ENCODE measurements at regions not wholly inside any gene's neighbourhood (a gene's known extent, or its start where the extent isn't known, plus 50 kb on each side); places are given as distances from the start of the nearest gene placed in this dataset.
"Not testable (repeated sequence)": the region's sequence is repeated elsewhere in the genome, so short reads cannot be mapped to it uniquely, and the experiment has no call there.

DNA sequence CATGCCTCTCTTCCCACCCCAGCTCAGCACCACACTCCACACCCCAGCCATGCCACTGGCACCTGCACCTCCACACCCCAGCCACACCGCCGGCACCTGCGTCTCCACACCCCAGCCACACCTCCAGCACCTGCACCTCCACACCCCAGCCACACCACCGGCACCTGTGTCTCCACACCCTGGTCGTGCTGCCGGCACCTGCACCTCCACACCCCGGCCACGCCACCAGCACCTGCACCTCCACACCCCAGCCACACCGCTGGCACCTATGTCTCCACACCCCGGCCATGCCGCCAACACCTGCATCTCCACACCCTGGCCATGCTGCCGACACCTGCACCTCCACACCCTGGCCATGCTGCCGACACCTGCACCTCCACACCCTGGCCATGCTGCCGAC is 389.7 kb upstream of the MYT1L start:
- H3K4me3 ChIP-seq (ENCODE audit: extremely low read depth in 1 of 4, insufficient read depth in 2 of 4, low read depth in 3 of 4, low read length in 4 of 4); CTCF ChIA-PET (ENCODE audit: partially characterized antibody); H3K4me1 ChIP-seq (replicated peaks in 1 of 4; ENCODE audit: control insufficient read depth in 3 of 4, insufficient read depth in 4 of 4, low read length in 3 of 4); H2AK5ac ChIP-seq (ENCODE audit: low read depth, low read length); H3K4ac ChIP-seq (replicated peaks; ENCODE audit: insufficient read length, low read depth, low read length); H3K14ac ChIP-seq (ENCODE audit: insufficient read length); H2BK5ac ChIP-seq (ENCODE audit: low read depth, low read length); H3K18ac ChIP-seq (ENCODE audit: extremely low read depth, low read length); H3K79me1 ChIP-seq (ENCODE audit: low read depth, low read length); H3K79me2 ChIP-seq (ENCODE audit: control insufficient read depth in 1 of 2, insufficient read depth in 2 of 2, low read length in 2 of 2); H3K23me2 ChIP-seq (ENCODE audit: low read depth, low read length); H3K56ac ChIP-seq (replicated peaks; ENCODE audit: insufficient read length, low read depth, low read length); H3K9ac ChIP-seq (replicated peaks in 1 of 4; ENCODE audit: extremely low read depth in 1 of 4, low read depth in 3 of 4, low read length in 3 of 4); H4K8ac ChIP-seq (ENCODE audit: extremely low read depth, insufficient read depth, low read length); H3K4me2 ChIP-seq (ENCODE audit: insufficient read depth in 1 of 2, low read depth in 2 of 2, low read length in 2 of 2); DNase-seq (ENCODE audit: low read depth in 1 of 2, low spot score in 2 of 2); H3K9me3 ChIP-seq (ENCODE audit: insufficient read depth in 2 of 2, low read depth in 1 of 2, low read length in 1 of 2); H4K5ac ChIP-seq (ENCODE audit: insufficient read length, low read depth, low read length); H4K20me1 ChIP-seq (replicated peaks in 1 of 2; ENCODE audit: control insufficient read depth in 1 of 2, insufficient read depth in 2 of 2, low read length in 2 of 2); POLR2A ChIA-PET (ENCODE audit: partially characterized antibody); H3K27ac ChIP-seq (ENCODE audit: low read depth, low read length); H2BK15ac ChIP-seq (ENCODE audit: low read length); H2AFZ ChIP-seq (ENCODE audit: low read length); H2BK12ac ChIP-seq (ENCODE audit: low read depth, low read length); H3K23ac ChIP-seq (ENCODE audit: insufficient read length); H3K27me3 ChIP-seq (replicated peaks in 1 of 4; ENCODE audit: control insufficient read depth in 3 of 4, extremely low read depth in 1 of 4, insufficient read depth in 3 of 4, low read length in 3 of 4); H2BK120ac ChIP-seq (replicated peaks; ENCODE audit: low read depth, low read length); H4K91ac ChIP-seq (replicated peaks; ENCODE audit: insufficient read length, low read length); FAIRE-seq; H3K36me3 ChIP-seq (ENCODE audit: control insufficient read depth in 2 of 4, insufficient read depth in 4 of 4, low read length in 3 of 4); H2BK20ac ChIP-seq (ENCODE audit: low read length): not testable (repeated sequence)
- WGBS, 2 experiments (ENCODE audit: extremely low coverage in 1 of 2, insufficient coverage in 1 of 2, insufficient read length in 1 of 2, insufficient replicate concordance in 2 of 2, low coverage in 1 of 2, low lambda C conversion rate in 2 of 2, missing lambda C conversion rate in 1 of 2), result 85% methylated on average over 12 of the region's 14 CpGs; no CpG with 5 or more reads in 1 of the 2 experiments

Measured in H1 (cell line).